Ovary (tissue), 7 donors: ENCODE measurements at regions not wholly inside any gene's neighbourhood (a gene's known extent, or its start where the extent isn't known, plus 50 kb on each side); places are given as distances from the start of the nearest gene placed in this dataset.

Experiments
- DNase-seq, 5 donors: peaks; one replicate each; pipeline ENCODE4 v3.0.0-alpha.2; 2019 to 2020
- H3K27ac ChIP-seq, 2 donors: fragments of 200-600 bp; one replicate each; pipeline versions ENCODE4 v1.5.1 to v1.8.0; 2019 to 2022
- H3K27me3 ChIP-seq: fragments of 200-600 bp; one replicate; pipeline ENCODE4 v1.8.0; 2022
- H3K36me3 ChIP-seq: fragments of 200-600 bp; sonication (generic); one replicate; pipeline ENCODE4 v1.5.1; 2019
- H3K4me1 ChIP-seq: one replicate; pipeline ENCODE4 v1.8.1; 2013; ENCODE audit warnings: mild to moderate bottlenecking, moderate library complexity; ENCODE audit not compliant: insufficient read depth
- H3K4me3 ChIP-seq: fragments of 200-600 bp; sonication (generic); one replicate; pipeline ENCODE4 v1.5.1; 2017
- H3K9me3 ChIP-seq, 2 donors: fragments of 200-600 bp in 1 of 2; sonication (generic) in 1 of 2; one replicate each; pipeline versions ENCODE4 v1.5.1 to v1.8.1; 2013 to 2019; ENCODE audit warnings: mild to moderate bottlenecking in 1 of 2, moderate library complexity in 1 of 2
- EP300 ChIP-seq: sonication (generic); formaldehyde crosslinking; IDR thresholded peaks from one replicate; pipeline ENCODE4 v1.6.1; 2017; ENCODE audit warnings: antibody characterized with exemption
- POLR2A ChIP-seq: fragments of 450-650 bp; IDR thresholded peaks from one replicate; pipeline ENCODE4 v1.6.1; 2017; ENCODE audit warnings: antibody characterized with exemption, mild to moderate bottlenecking, moderate library complexity
- WGBS, 3 donors: extraction: QIAGEN DNeasy Blood & Tissue Kit in 1 of 3; methylation state at CpG; one replicate each; pipeline versions ENCODE4 v1.1.5 to v1.1.7; 2013 to 2017; 5-methylcytosine and 5-hydroxymethylcytosine counted together
- intact Hi-C, 4 donors: fragments of 100-400 bp; cut with DNase I; formaldehyde crosslinking; loops; one replicate each; pipeline versions ENCODE4 v1.11.0 to v1.15.1; 2022 to 2023
- TF ChIP-seq, protein P1 (sequence below), 3 donors: fragments of 450-650 bp in 2 of 3; fragments of 200-600 bp in 1 of 3; IDR thresholded peaks; one replicate each; pipeline versions ENCODE4 v1.5.1 to v1.8.0; 2016 to 2022; ENCODE audit warnings: antibody characterized with exemption in 3 of 3, mild to moderate bottlenecking in 1 of 3
- donor health status: DM: no; HTN: no; CAD: no; lungs with moderate emphysema.
- donor health status: DM: no; HTN: no; CAD: no.
- donor health status: Bipolar disorder and iron deficiency.
- donor health status: DM: no; HTN: no; CAD: no.
- donor health status: DM: yes; HTN: yes; CAD: no.

DNA sequence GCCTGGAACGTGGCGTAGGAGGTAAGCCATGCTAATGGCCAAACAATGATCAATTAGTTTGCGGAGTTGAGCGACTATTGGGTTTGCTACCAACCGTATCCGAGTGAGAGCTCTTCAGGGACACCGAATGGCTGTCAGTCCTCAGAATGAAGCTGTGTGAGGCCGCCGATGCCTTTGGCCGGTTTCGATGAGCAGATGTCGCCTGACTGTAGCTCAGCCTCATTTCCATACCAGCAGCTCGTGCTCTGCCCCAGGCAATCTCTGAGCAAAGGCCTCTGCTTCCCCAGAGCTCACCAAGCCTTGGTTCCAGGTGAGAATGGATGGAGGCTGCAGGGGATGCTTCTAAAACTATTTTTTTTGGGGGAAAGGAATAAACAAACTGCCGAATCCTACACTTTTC, 111.7 kb upstream of the HS3ST4 start:
- H3K4me3 ChIP-seq: no peak overlapping the region
- H3K27ac ChIP-seq: no peak overlapping the region
- no peaks in the 10 kb centered on the region for H3K9me3 ChIP-seq
- no peaks in the 10 kb centered on the region for H3K27me3 ChIP-seq
- WGBS, 3 donors: 80 to 86% (median 84%) methylated on average over 14 of the region's 14 CpGs
- H3K36me3 ChIP-seq: no peaks in the 10 kb centered on the region
- TF ChIP-seq POLR2A (no peak), EP300 (no peak)
- TF ChIP-seq, protein P1, sequence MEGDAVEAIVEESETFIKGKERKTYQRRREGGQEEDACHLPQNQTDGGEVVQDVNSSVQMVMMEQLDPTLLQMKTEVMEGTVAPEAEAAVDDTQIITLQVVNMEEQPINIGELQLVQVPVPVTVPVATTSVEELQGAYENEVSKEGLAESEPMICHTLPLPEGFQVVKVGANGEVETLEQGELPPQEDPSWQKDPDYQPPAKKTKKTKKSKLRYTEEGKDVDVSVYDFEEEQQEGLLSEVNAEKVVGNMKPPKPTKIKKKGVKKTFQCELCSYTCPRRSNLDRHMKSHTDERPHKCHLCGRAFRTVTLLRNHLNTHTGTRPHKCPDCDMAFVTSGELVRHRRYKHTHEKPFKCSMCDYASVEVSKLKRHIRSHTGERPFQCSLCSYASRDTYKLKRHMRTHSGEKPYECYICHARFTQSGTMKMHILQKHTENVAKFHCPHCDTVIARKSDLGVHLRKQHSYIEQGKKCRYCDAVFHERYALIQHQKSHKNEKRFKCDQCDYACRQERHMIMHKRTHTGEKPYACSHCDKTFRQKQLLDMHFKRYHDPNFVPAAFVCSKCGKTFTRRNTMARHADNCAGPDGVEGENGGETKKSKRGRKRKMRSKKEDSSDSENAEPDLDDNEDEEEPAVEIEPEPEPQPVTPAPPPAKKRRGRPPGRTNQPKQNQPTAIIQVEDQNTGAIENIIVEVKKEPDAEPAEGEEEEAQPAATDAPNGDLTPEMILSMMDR (IDR thresholded peaks at IDR 0.05): no peak
- intact Hi-C loops: loop anchor here in 1 of 4 donors (10.0 kb wide), 1 partner anchor 65 kb away; no protein-coding TSS in a partner anchor
- DNase-seq: no peak
- no peaks in the 10 kb centered on the region for H3K4me1 ChIP-seq

DNA sequence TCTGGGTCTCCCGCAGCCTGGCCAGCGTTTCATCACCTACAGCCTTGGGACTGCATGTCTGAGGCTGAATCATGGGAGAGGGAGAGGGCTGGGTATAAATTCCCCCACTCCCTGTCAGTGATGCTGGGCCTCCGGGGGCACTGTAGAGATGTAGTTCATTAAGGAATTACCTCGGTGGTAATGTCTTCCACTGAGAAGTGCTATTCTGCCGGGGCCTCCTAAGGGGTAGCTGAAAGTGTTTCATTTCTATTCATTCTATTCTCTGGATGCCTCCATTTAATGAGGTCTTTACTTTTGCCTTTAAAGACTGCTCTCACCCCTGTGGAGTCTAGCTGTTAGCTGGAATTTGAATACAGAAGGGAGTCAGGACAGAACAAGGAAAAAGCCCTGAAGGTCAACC, 116.4 kb upstream of the HS3ST4 start:
- intact Hi-C loops: no loop called here
- DNase-seq: no peak
- WGBS, 3 donors: 44 to 48% (median 48%) methylated on average over 5 of the region's 5 CpGs
- Histone ChIP-seq H3K4me3 (no peak overlapping the region), H3K27ac (no peak overlapping the region), H3K9me3 (no peaks in the 10 kb centered on the region), H3K36me3 (no peaks in the 10 kb centered on the region), H3K27me3 (no peaks in the 10 kb centered on the region), H3K4me1 (no peaks in the 10 kb centered on the region)
- TF ChIP-seq, protein P1 (IDR thresholded peaks at IDR 0.05): no peak
- TF ChIP-seq EP300 (no peak), POLR2A (no peak)

GRCh38 chr16:25571712-25572111, 120.0 kb upstream of the HS3ST4 start:
- H3K4me1 ChIP-seq: no peaks in the 10 kb centered on the region
- no peaks in the 10 kb centered on the region for H3K27me3 ChIP-seq
- no peak overlapping the region for H3K4me3 ChIP-seq
- H3K36me3 ChIP-seq: no peaks in the 10 kb centered on the region
- WGBS, 3 donors: 72 to 92% (median 90%) methylated on average over 2 of the region's 2 CpGs
- no peak overlapping the region for H3K27ac ChIP-seq
- intact Hi-C loops: no loop called here
- DNase-seq: no peak
- no peaks in the 10 kb centered on the region for H3K9me3 ChIP-seq
- no peak for TF ChIP-seq EP300
- TF ChIP-seq POLR2A: no peak
- TF ChIP-seq, protein P1 (IDR thresholded peaks at IDR 0.05): no peak

DNA sequence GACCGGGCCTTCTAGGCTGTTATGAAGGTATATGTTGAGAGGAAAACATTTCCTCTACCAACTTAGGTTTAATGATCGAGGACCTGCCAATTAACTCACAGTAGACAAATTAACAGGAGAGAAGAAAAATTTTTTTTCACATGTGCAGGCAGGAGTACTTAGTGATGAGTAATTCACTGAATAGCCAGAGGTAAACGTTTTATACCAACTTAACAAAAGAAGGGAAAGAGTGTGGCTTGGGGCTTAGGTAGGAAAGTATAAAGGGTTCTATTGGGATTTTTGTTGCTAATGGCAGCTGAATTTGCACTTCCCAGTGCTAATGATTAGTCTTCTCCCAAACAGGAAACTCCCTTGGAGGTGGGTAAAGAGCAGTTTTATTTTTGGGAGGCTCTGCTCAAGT, 121.6 kb upstream of the HS3ST4 start:
- intact Hi-C loops: no loop called here
- Histone ChIP-seq H3K4me1 (no peaks in the 10 kb centered on the region), H3K27ac (no peak overlapping the region), H3K36me3 (no peaks in the 10 kb centered on the region), H3K9me3 (no peaks in the 10 kb centered on the region), H3K27me3 (no peaks in the 10 kb centered on the region), H3K4me3 (no peak overlapping the region)
- TF ChIP-seq, protein P1 (IDR thresholded peaks at IDR 0.05): no peak
- TF ChIP-seq EP300 (no peak), POLR2A (no peak)
- WGBS, 3 donors: 64 to 71% (median 70%) methylated on average over 3 of the region's 3 CpGs
- no peak for DNase-seq

GRCh38 chr16:25568991-25569390, 122.8 kb upstream of the HS3ST4 start:
- TF ChIP-seq POLR2A (no peak), EP300 (no peak)
- TF ChIP-seq, protein P1 (IDR thresholded peaks at IDR 0.05): no peak
- no peaks in the 10 kb centered on the region for H3K27me3 ChIP-seq
- intact Hi-C loops: no loop called here
- DNase-seq: no peak
- H3K36me3 ChIP-seq: no peaks in the 10 kb centered on the region
- 77 to 88% (median 80%) methylated on average over 2 of the region's 2 CpGs for WGBS, 3 donors
- no peaks in the 10 kb centered on the region for H3K9me3 ChIP-seq
- H3K4me1 ChIP-seq: no peaks in the 10 kb centered on the region
- no peak overlapping the region for H3K27ac ChIP-seq
- no peak overlapping the region for H3K4me3 ChIP-seq
